Neural progenitor cell (in vitro differentiated cells): ENCODE measurements at regions not wholly inside any gene's neighbourhood (a gene's known extent, or its start where the extent isn't known, plus 50 kb on each side); places are given as distances from the start of the nearest gene placed in this dataset.

Experiments used
- DNase-seq: peaks from one replicate; pipeline ENCODE4 v3.0.0-alpha.2; 2016; ENCODE audit warnings: low spot score
- H2AFZ ChIP-seq: fragments of 200-600 bp; sonication (generic); replicated peaks from 2 replicates; pipeline ENCODE4 v1.6.1; 2016; ENCODE audit warnings: antibody characterized with exemption
- H3F3A ChIP-seq: fragments of 200-600 bp; sonication (generic); 2 replicates; pipeline ENCODE4 v1.6.1; 2016; ENCODE audit warnings: antibody characterized with exemption, low read depth
- H3K27ac ChIP-seq: fragments of 200-600 bp; sonication (generic); 2 replicates; pipeline ENCODE4 v1.5.1; 2016; ENCODE audit warnings: mild to moderate bottlenecking
- H3K27me3 ChIP-seq: fragments of 200-600 bp; sonication (generic); 2 replicates; pipeline ENCODE4 v1.6.1; 2016; ENCODE audit warnings: mild to moderate bottlenecking, moderate library complexity
- H3K36me3 ChIP-seq: fragments of 200-600 bp; sonication (generic); 2 replicates; pipeline ENCODE4 v1.5.1; 2016
- H3K4me1 ChIP-seq: fragments of 200-600 bp; sonication (generic); 2 replicates; pipeline ENCODE4 v1.6.1; 2016; ENCODE audit warnings: mixed run types
- H3K4me2 ChIP-seq: fragments of 200-600 bp; sonication (generic); 2 replicates; pipeline ENCODE4 v1.6.1; 2016
- H3K4me3 ChIP-seq: fragments of 200-600 bp; sonication (generic); 2 replicates; pipeline ENCODE4 v1.5.1; 2016
- H3K79me2 ChIP-seq: fragments of 200-600 bp; sonication (generic); 2 replicates; pipeline ENCODE4 v1.6.1; 2016; ENCODE audit warnings: low read depth
- H3K9ac ChIP-seq: fragments of 200-600 bp; sonication (generic); 2 replicates; pipeline ENCODE4 v1.6.1; 2016
- H3K9me3 ChIP-seq: fragments of 200-600 bp; sonication (generic); 2 replicates; pipeline ENCODE4 v1.5.1; 2016; ENCODE audit warnings: low read depth
- H4K20me1 ChIP-seq: fragments of 200-600 bp; sonication (generic); 2 replicates; pipeline ENCODE4 v1.6.1; 2016; ENCODE audit warnings: low read depth
- H3K27ac Mint-ChIP-seq: 3 replicates; pipeline ENCODE4 v1.8.0; 2021; ENCODE audit warnings: mixed read lengths
- H3K27me3 Mint-ChIP-seq: 2 replicates; pipeline ENCODE4 v1.8.0; 2022; ENCODE audit warnings: low read depth, mild to moderate bottlenecking, inconsistent platforms, moderate library complexity, mixed read lengths; ENCODE audit not compliant: insufficient read depth
- H3K36me3 Mint-ChIP-seq: 3 replicates; pipeline ENCODE4 v1.8.0; 2021; ENCODE audit warnings: mixed read lengths
- H3K4me1 Mint-ChIP-seq: 3 replicates; pipeline ENCODE4 v1.8.0; 2021; ENCODE audit warnings: mixed read lengths
- H3K4me3 Mint-ChIP-seq: 3 replicates; pipeline ENCODE4 v1.8.0; 2021; ENCODE audit warnings: mild to moderate bottlenecking, moderate library complexity, mixed read lengths
- H3K9me3 Mint-ChIP-seq: 3 replicates; pipeline ENCODE4 v1.8.0; 2020; ENCODE audit warnings: mixed read lengths
- EZH2 ChIP-seq: fragments of 200-600 bp; sonication (generic); IDR thresholded peaks from 2 replicates; pipeline ENCODE4 v1.6.1; 2017; ENCODE audit warnings: antibody characterized with exemption, mild to moderate bottlenecking, moderate library complexity
- EZH2phosphoT487 ChIP-seq: fragments of 200-600 bp; sonication (generic); IDR thresholded peaks from 2 replicates; pipeline ENCODE4 v1.6.1; 2017; ENCODE audit warnings: antibody characterized with exemption
- TF ChIP-seq, protein P1 (sequence below): fragments of 200-600 bp; sonication (generic); IDR thresholded peaks from 2 replicates; pipeline ENCODE4 v1.5.1; 2017; ENCODE audit warnings: antibody characterized with exemption, mild to moderate bottlenecking

GRCh38 chr4:157674699-157675098, 454.2 kb downstream of the GRIA2 start:
- no peak for TF ChIP-seq EZH2phosphoT487
- TF ChIP-seq, protein P1, sequence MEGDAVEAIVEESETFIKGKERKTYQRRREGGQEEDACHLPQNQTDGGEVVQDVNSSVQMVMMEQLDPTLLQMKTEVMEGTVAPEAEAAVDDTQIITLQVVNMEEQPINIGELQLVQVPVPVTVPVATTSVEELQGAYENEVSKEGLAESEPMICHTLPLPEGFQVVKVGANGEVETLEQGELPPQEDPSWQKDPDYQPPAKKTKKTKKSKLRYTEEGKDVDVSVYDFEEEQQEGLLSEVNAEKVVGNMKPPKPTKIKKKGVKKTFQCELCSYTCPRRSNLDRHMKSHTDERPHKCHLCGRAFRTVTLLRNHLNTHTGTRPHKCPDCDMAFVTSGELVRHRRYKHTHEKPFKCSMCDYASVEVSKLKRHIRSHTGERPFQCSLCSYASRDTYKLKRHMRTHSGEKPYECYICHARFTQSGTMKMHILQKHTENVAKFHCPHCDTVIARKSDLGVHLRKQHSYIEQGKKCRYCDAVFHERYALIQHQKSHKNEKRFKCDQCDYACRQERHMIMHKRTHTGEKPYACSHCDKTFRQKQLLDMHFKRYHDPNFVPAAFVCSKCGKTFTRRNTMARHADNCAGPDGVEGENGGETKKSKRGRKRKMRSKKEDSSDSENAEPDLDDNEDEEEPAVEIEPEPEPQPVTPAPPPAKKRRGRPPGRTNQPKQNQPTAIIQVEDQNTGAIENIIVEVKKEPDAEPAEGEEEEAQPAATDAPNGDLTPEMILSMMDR: no peak
- no peak for TF ChIP-seq EZH2
- H3K79me2 ChIP-seq: no peaks in the 10 kb centered on the region
- H3K27me3 ChIP-seq: no peaks in the 10 kb centered on the region
- Mint-ChIP-seq H3K9me3 (peaks cover 19% of the 10 kb centered on the region), H3K36me3 (no peaks in the 10 kb centered on the region), H3K27ac (no peak overlapping the region), H3K4me3 (no peak overlapping the region), H3K4me1 (peaks cover 6% of the 10 kb centered on the region), H3K27me3 (no peaks in the 10 kb centered on the region)
- H3K4me1 ChIP-seq: no peaks in the 10 kb centered on the region
- H3K36me3 ChIP-seq: no peaks in the 10 kb centered on the region
- no peak overlapping the region for H3K4me2 ChIP-seq
- no peak overlapping the region for H3K4me3 ChIP-seq
- DNase-seq: no peak
- H3K27ac ChIP-seq: no peak overlapping the region
- no peak overlapping the region for H3K9ac ChIP-seq
- H4K20me1 ChIP-seq: no peaks in the 10 kb centered on the region
- no peak overlapping the region for H2AFZ ChIP-seq
- H3K9me3 ChIP-seq: no peaks in the 10 kb centered on the region
- no peaks in the 10 kb centered on the region for H3F3A ChIP-seq

DNA sequence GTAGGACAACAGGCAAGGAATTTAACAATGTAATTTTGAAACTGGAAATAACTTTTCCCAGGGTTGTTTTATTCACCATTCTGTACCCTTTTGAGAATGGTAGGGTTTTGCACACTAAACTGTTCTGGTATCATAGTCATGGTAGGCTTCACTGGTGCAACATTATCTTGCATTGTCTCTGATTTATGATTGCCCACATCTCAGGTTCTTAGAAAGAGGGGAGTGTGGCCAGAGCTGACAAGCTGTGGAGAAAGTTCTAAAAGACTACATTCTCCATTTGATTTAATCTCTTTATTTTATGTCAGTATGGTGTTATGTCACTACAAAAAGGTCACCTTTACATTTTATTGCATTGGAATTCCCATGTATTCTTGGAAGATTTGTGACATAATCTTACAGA, 447.3 kb downstream of the GRIA2 start:
- H3K27me3 ChIP-seq: no peaks in the 10 kb centered on the region
- H3K79me2 ChIP-seq: no peaks in the 10 kb centered on the region
- no peak overlapping the region for H3K4me3 ChIP-seq
- Mint-ChIP-seq H3K4me1 (no peaks in the 10 kb centered on the region), H3K9me3 (no peaks in the 10 kb centered on the region), H3K4me3 (no peak overlapping the region), H3K27ac (no peak overlapping the region), H3K36me3 (no peaks in the 10 kb centered on the region), H3K27me3 (peaks cover 2% of the 10 kb centered on the region)
- no peaks in the 10 kb centered on the region for H3K9me3 ChIP-seq
- no peak overlapping the region for H3K4me2 ChIP-seq
- H3K36me3 ChIP-seq: no peaks in the 10 kb centered on the region
- TF ChIP-seq EZH2phosphoT487 (no peak), EZH2 (no peak)
- TF ChIP-seq, protein P1: no peak
- no peaks in the 10 kb centered on the region for H3K4me1 ChIP-seq
- H2AFZ ChIP-seq: no peak overlapping the region
- no peak overlapping the region for H3K27ac ChIP-seq
- no peak overlapping the region for H3K9ac ChIP-seq
- H3F3A ChIP-seq: no peaks in the 10 kb centered on the region
- no peak for DNase-seq
- no peaks in the 10 kb centered on the region for H4K20me1 ChIP-seq

DNA sequence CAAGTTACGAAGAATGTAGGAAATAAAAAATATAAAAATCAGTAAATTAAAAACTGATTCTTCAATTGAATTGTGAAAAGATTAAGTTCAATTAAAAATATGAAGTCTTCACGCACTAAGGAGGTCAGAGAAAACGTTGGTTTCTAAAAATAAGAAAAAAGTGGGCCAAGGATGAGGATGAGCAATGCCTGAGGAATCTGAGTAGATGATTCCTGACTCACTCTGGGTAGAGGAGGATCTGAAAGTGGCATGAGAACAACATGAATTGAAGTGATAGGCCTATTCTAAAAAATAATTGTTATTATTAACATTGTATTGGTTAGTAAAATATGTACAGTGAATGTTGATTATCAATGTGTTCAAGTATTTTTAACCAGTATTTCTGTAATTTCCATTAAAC, 444.2 kb downstream of the GRIA2 start:
- no peak overlapping the region for H3K27ac Mint-ChIP-seq
- no peak overlapping the region for H3K4me3 Mint-ChIP-seq
- Histone ChIP-seq H3K36me3 (no peaks in the 10 kb centered on the region), H4K20me1 (no peaks in the 10 kb centered on the region), H3K9me3 (no peaks in the 10 kb centered on the region), H3K4me3 (no peak overlapping the region), H3K9ac (no peak overlapping the region), H3F3A (no peaks in the 10 kb centered on the region), H3K27me3 (no peaks in the 10 kb centered on the region), H3K27ac (no peak overlapping the region), H3K4me2 (no peak overlapping the region), H2AFZ (no peak overlapping the region), H3K4me1 (no peaks in the 10 kb centered on the region), H3K79me2 (no peaks in the 10 kb centered on the region)
- no peaks in the 10 kb centered on the region for H3K9me3 Mint-ChIP-seq
- peaks cover 2% of the 10 kb centered on the region for H3K27me3 Mint-ChIP-seq
- H3K4me1 Mint-ChIP-seq: no peaks in the 10 kb centered on the region
- no peak for DNase-seq
- TF ChIP-seq, protein P1: no peak
- TF ChIP-seq EZH2 (no peak), EZH2phosphoT487 (no peak)
- H3K36me3 Mint-ChIP-seq: no peaks in the 10 kb centered on the region
